ENCODE measurements at regions not wholly inside any gene's neighbourhood (a gene's known extent, or its start where the extent isn't known, plus 50 kb on each side); places are given as distances from the start of the nearest gene placed in this dataset.

- Histone ChIP-seq H3K27ac (no peak overlapping the region), H3K4me3 (ENCODE audit: low read depth, low read length) (no peak overlapping the region), H3K9me3 (ENCODE audit: severe bottlenecking) (no peaks in the 10 kb centered on the region), H3K36me3 (no peaks in the 10 kb centered on the region), H3K27me3 (ENCODE audit: insufficient read depth, low read depth, severe bottlenecking) (no peaks in the 10 kb centered on the region)
- no peak for TF ChIP-seq CTCF (IDR thresholded peaks at IDR 0.05; ENCODE audit: low read depth, low read length)
- no peak for DNase-seq
Observed at GRCh38 chr10:29028486-29028885, 260.4 kb upstream of the LYZL1 start.

GRCh38 chr10:29030900-29031299, 258.0 kb upstream of the LYZL1 start:
- no peaks in the 10 kb centered on the region for H3K27me3 ChIP-seq (ENCODE audit: insufficient read depth, low read depth, severe bottlenecking)
- TF ChIP-seq CTCF (IDR thresholded peaks at IDR 0.05; ENCODE audit: low read depth, low read length), result no peak
- DNase-seq, result no peak
- no peaks in the 10 kb centered on the region for H3K9me3 ChIP-seq (ENCODE audit: severe bottlenecking)
- H3K4me3 ChIP-seq (ENCODE audit: low read depth, low read length), result no peak overlapping the region
- H3K27ac ChIP-seq, result no peak overlapping the region
- H3K36me3 ChIP-seq, result no peaks in the 10 kb centered on the region

GRCh38 chr10:29032169-29032568, 256.7 kb upstream of the LYZL1 start:
- Histone ChIP-seq H3K9me3 (ENCODE audit: severe bottlenecking) (no peaks in the 10 kb centered on the region), H3K27me3 (ENCODE audit: insufficient read depth, low read depth, severe bottlenecking) (no peaks in the 10 kb centered on the region), H3K27ac (no peak overlapping the region), H3K36me3 (no peaks in the 10 kb centered on the region), H3K4me3 (ENCODE audit: low read depth, low read length) (no peak overlapping the region)
- DNase-seq, result no peak
- no peak for TF ChIP-seq CTCF (IDR thresholded peaks at IDR 0.05; ENCODE audit: low read depth, low read length)

- DNase-seq, result no peak
- H3K36me3 ChIP-seq, result no peaks in the 10 kb centered on the region
- H3K27me3 ChIP-seq (ENCODE audit: insufficient read depth, low read depth, severe bottlenecking), result no peaks in the 10 kb centered on the region
- TF ChIP-seq CTCF (IDR thresholded peaks at IDR 0.05; ENCODE audit: low read depth, low read length), result no peak
- H3K9me3 ChIP-seq (ENCODE audit: severe bottlenecking), result no peaks in the 10 kb centered on the region
- no peak overlapping the region for H3K4me3 ChIP-seq (ENCODE audit: low read depth, low read length)
- H3K27ac ChIP-seq, result no peak overlapping the region
Observed at GRCh38 chr10:29033311-29033940, 255.4 kb upstream of the LYZL1 start.

- no peak for DNase-seq
- no peaks in the 10 kb centered on the region for H3K36me3 ChIP-seq
- H3K27me3 ChIP-seq (ENCODE audit: insufficient read depth, low read depth, severe bottlenecking), result no peaks in the 10 kb centered on the region
- H3K27ac ChIP-seq, result no peak overlapping the region
- H3K9me3 ChIP-seq (ENCODE audit: severe bottlenecking), result no peaks in the 10 kb centered on the region
- no peak overlapping the region for H3K4me3 ChIP-seq (ENCODE audit: low read depth, low read length)
- no peak for TF ChIP-seq CTCF (IDR thresholded peaks at IDR 0.05; ENCODE audit: low read depth, low read length)
Observed at GRCh38 chr10:29034592-29034991, 254.3 kb upstream of the LYZL1 start.

- TF ChIP-seq CTCF (IDR thresholded peaks at IDR 0.05; ENCODE audit: low read depth, low read length), result no peak
- H3K27ac ChIP-seq, result no peak overlapping the region
Observed at GRCh38 chr10:29035721-29036120, 253.1 kb upstream of the LYZL1 start.

More at GRCh38 chr10:29035721-29036120, 253.1 kb upstream of the LYZL1 start:
- no peak overlapping the region for H3K4me3 ChIP-seq (ENCODE audit: low read depth, low read length)
- H3K36me3 ChIP-seq, result no peaks in the 10 kb centered on the region
- DNase-seq, result no peak
- no peaks in the 10 kb centered on the region for H3K27me3 ChIP-seq (ENCODE audit: insufficient read depth, low read depth, severe bottlenecking)
- H3K9me3 ChIP-seq (ENCODE audit: severe bottlenecking), result no peaks in the 10 kb centered on the region

Data from WERI-Rb-1 (cell line).